Retinal pigment epithelial cell (primary cell): ENCODE measurements at regions not wholly inside any gene's neighbourhood (a gene's known extent, or its start where the extent isn't known, plus 50 kb on each side); places are given as distances from the start of the nearest gene placed in this dataset.

Source experiments
- DNase-seq: peaks from one replicate; pipeline ENCODE4 v3.0.0-alpha.2; 2010; ENCODE audit warnings: low read depth
- H3K4me3 ChIP-seq: 2 replicates; pipeline ENCODE4 v1.5.1; 2011; ENCODE audit warnings: mild to moderate bottlenecking, low read length, control low read depth, moderate library complexity
- TF ChIP-seq, protein P1 (sequence below): conservative IDR thresholded peaks from 2 replicates; pipeline ENCODE4 v1.5.1; 2011; ENCODE audit warnings: low read depth, low read length, control low read depth, inconsistent platforms

DNA sequence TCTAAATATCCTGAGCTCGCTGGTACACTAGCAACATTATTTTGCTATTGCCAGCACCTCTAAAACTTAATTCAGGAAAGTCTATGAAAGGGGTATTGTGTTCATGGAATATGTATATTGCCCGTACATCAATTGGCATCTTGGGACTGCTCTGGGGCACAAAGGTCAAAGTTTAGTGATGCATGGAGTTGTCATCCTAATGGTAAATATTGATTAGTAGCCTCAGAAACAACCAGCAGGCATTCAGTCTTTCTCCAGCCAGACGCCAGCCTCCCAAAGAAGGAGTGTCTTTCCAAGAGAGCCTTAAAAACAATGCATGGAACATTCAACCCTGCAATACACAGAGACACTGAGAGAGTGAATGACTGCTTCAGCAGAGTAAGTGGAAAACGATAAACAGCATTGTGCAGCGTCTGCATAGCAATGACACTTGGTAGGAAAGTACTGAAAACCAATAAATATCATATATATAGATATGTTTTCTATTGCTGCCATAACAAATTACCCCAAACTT, 377.3 kb downstream of the SHQ1 start:
- no peak overlapping the region for H3K4me3 ChIP-seq
- DNase-seq, result no peak
- TF ChIP-seq, protein P1, sequence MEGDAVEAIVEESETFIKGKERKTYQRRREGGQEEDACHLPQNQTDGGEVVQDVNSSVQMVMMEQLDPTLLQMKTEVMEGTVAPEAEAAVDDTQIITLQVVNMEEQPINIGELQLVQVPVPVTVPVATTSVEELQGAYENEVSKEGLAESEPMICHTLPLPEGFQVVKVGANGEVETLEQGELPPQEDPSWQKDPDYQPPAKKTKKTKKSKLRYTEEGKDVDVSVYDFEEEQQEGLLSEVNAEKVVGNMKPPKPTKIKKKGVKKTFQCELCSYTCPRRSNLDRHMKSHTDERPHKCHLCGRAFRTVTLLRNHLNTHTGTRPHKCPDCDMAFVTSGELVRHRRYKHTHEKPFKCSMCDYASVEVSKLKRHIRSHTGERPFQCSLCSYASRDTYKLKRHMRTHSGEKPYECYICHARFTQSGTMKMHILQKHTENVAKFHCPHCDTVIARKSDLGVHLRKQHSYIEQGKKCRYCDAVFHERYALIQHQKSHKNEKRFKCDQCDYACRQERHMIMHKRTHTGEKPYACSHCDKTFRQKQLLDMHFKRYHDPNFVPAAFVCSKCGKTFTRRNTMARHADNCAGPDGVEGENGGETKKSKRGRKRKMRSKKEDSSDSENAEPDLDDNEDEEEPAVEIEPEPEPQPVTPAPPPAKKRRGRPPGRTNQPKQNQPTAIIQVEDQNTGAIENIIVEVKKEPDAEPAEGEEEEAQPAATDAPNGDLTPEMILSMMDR, result no peak

DNA sequence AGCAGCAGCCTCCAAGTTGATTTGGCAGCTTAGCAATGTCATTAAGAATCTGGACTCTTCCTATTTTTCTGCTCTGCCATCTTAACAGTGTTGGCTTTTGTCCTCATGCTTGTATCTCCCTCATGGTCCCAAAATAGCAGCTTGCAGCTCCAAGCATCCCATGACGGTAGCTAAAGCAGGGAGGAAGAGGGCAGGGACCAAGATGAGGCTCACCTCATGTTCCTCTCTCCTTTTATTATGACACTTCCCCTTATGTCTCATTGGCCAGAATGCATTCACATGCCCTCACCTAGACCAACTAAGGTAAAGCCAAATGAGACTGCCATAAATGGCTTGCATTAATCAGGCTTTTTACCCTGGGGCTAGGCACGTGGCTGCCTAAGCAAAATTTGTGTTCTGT, 382.4 kb downstream of the SHQ1 start:
- DNase-seq, result no peak
- TF ChIP-seq, protein P1, result no peak
- no peak overlapping the region for H3K4me3 ChIP-seq

DNA sequence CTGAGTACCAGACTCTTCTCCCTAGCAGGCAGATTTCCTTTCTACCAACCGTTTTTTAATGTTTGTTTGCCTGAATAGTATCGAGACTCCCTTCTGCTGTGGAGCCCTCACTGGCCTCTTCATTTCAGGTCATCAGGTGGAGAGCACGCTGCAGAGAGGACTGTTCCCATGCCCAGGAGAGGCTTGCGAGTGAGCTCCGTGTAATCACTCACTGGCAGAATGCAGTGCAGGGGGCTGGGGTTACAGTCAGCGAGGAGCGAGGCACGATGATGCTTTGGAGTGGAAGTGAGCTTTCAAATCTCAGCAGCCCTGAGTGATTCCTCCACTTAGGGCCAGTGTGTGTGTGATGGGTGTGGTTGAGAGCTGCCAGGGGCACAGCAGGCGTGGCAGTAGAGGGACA, 385.2 kb downstream of the SHQ1 start:
- TF ChIP-seq, protein P1, result no peak
- no peak overlapping the region for H3K4me3 ChIP-seq
- no peak for DNase-seq

DNA sequence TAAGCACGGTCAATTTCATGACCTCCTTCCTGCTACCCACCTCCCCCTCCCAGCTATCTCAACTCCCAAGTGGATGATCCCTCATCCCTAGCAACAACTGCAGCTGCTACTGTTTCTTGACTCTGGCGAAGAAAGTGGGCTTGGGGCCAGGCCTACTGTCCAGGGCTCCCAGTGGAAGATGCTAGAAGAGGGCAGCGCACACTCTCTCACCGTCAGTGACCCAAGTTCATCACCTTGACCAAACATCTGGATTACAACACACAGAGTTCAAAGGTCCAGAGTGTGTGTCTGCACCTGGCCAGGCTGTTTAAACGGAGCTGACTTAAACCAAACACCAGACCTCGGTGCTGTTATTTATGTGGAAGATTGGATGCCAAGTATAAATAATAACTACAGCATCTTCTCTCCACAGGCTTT, 385.6 kb downstream of the SHQ1 start:
- TF ChIP-seq, protein P1, result no peak
- no peak for DNase-seq
- H3K4me3 ChIP-seq, result no peak overlapping the region

DNA sequence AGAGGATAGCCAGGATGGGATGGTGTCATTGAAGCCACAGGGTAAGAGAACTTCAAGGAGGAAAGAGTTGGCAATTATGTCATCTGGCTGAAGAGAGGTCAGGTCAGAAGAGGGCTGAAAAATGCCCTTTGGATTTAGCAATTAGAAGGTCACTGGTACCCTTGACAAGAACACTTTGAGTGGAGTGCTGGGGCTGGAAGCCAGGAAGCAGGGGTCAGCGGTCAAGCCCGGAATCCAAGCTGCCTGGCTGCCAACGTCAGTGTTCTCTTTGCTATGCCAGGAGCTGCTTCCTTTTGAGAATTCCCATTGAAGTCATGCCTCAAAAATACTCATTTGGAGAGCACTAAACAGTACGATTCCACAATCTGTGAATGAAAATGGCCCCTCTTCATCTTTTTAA, 386.5 kb downstream of the SHQ1 start:
- no peak overlapping the region for H3K4me3 ChIP-seq
- DNase-seq, result no peak
- TF ChIP-seq, protein P1, result no peak

DNA sequence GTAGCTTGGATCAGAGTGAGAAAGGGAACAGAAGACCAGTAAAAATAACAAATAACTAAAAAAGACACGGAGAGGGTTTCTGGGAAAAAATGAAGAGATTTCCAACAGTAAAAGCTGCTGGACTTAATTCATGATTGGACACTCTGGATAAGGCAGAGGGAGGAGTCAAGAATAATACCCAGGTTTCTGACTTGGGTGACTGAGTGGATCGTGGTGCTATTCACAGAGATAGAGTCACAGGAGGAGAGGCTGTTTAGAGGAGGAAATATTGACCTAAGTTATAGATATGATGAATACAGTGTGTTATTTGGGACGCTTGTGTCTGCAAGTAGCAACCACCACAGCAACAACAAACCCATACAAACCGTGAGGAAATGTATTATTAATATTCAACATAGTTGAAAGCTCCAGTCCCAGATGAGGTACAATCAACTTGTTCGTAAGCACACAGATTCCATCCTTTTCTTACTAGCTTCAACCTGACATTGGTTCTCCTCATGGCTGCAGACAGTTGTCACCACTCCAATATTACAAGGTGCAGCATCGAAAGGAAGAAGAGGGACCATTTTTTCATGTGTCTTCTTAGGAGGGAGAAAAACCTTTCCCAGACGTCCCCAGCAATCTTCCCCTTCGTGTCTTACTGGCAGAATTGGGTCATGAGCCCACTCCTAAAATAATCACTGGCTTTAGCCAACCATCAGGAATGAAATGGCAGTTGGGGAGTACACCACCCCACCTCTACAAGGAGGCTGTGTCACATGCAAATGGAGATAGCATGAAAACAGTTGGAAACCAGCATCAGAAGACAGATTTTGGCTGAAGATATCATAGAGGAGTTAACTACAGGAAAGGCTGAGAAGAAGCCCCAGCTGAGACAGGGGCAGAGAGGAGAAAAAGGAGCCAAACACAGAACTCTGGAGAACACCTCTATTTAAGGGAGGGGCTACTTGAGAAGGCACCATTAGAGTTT, 387.8 kb downstream of the SHQ1 start:
- no peak overlapping the region for H3K4me3 ChIP-seq
- DNase-seq, result no peak
- TF ChIP-seq, protein P1, result no peak

DNA sequence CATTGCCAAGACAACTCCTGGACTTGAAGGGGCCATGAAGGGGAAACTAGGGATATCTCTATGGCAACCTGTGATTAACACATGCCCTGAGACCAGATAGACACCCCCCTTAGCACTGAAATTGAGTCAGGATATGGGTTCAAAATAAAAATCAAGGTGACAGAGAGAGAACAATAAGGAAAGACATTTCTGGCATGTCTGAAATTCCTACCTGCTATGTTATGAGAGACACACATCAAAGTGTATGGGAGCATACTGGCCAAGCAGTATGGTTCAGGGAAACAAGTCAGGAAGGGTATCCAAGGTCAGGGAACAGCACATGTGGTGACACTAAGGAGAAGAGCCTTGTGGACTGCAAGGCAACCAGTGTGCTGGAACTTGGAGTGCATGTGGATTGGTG, 388.7 kb downstream of the SHQ1 start:
- no peak for DNase-seq
- H3K4me3 ChIP-seq, result no peak overlapping the region
- TF ChIP-seq, protein P1, result no peak
